ENCODE measurements at regions not wholly inside any gene's neighbourhood (a gene's known extent, or its start where the extent isn't known, plus 50 kb on each side); places are given as distances from the start of the nearest gene placed in this dataset.

- TF ChIP-seq EZH2phosphoT487 (conservative IDR thresholded peaks at IDR 0.05; ENCODE audit: low read length), result no peak
- no peak for TF ChIP-seq CTCF (IDR thresholded peaks at IDR 0.05; ENCODE audit: insufficient read depth, low read length, poor library complexity, severe bottlenecking)
Measured at GRCh38 chr10:105342606-105343005, 701.5 kb downstream of the SORCS3 start.
